Hepatocyte (in vitro differentiated cells): ENCODE measurements at regions not wholly inside any gene's neighbourhood (a gene's known extent, or its start where the extent isn't known, plus 50 kb on each side); places are given as distances from the start of the nearest gene placed in this dataset. TPM values are rescaled to one million over a fixed set of nuclear protein-coding genes. Genes with fewer than 3 reads are reported as not detected.

Experiments used
- DNase-seq: peaks from one replicate; pipeline ENCODE4 v3.0.0-alpha.2; 2016; ENCODE audit warnings: low spot score
- H2AFZ ChIP-seq: fragments of 200-600 bp; sonication (generic); 2 replicates; pipeline ENCODE4 v1.6.0; 2016; ENCODE audit warnings: antibody characterized with exemption, mild to moderate bottlenecking
- H3K27ac ChIP-seq: fragments of 200-600 bp; sonication (generic); 2 replicates; pipeline ENCODE4 v1.5.1; 2016; ENCODE audit warnings: mild to moderate bottlenecking
- H3K27me3 ChIP-seq: fragments of 200-600 bp; sonication (generic); 2 replicates; pipeline ENCODE4 v1.6.1; 2016
- H3K36me3 ChIP-seq: fragments of 200-600 bp; sonication (generic); replicated peaks from 2 replicates; pipeline ENCODE4 v1.5.1; 2016; ENCODE audit warnings: low read depth; ENCODE audit not compliant: insufficient read depth
- H3K4me1 ChIP-seq: fragments of 200-600 bp; sonication (generic); 2 replicates; pipeline ENCODE4 v1.5.1; 2016; ENCODE audit warnings: mild to moderate bottlenecking, moderate library complexity; ENCODE audit not compliant: insufficient read depth
- H3K4me2 ChIP-seq: fragments of 200-600 bp; sonication (generic); 2 replicates; pipeline ENCODE4 v1.6.0; 2016
- H3K4me3 ChIP-seq: fragments of 200-600 bp; sonication (generic); 2 replicates; pipeline ENCODE4 v1.5.1; 2016; ENCODE audit warnings: mild to moderate bottlenecking
- H3K79me2 ChIP-seq: fragments of 200-600 bp; sonication (generic); 2 replicates; pipeline ENCODE4 v1.6.0; 2017; ENCODE audit warnings: mild to moderate bottlenecking
- H3K9me2 ChIP-seq: fragments of 200-600 bp; sonication (generic); replicated peaks from 2 replicates; pipeline ENCODE4 v1.6.0; 2017; ENCODE audit warnings: mild to moderate bottlenecking; ENCODE audit not compliant: insufficient read depth
- H3K9me3 ChIP-seq: fragments of 200-600 bp; sonication (generic); 2 replicates; pipeline ENCODE4 v1.5.1; 2016; ENCODE audit warnings: low read depth, mild to moderate bottlenecking
- H4K20me1 ChIP-seq: fragments of 200-600 bp; sonication (generic); 2 replicates; pipeline ENCODE4 v1.6.0; 2016; ENCODE audit warnings: mild to moderate bottlenecking; ENCODE audit not compliant: insufficient read depth, poor library complexity, severe bottlenecking
- CTCF ChIP-seq: fragments of 200-600 bp; sonication (generic); IDR thresholded peaks from 2 replicates; pipeline ENCODE4 v1.5.1; 2016; ENCODE audit warnings: antibody characterized with exemption, mild to moderate bottlenecking; ENCODE audit not compliant: poor library complexity
- EZH2 ChIP-seq: fragments of 200-600 bp; sonication (generic); IDR thresholded peaks from 2 replicates; pipeline ENCODE4 v1.6.1; 2016; ENCODE audit warnings: antibody characterized with exemption, mild to moderate bottlenecking, borderline replicate concordance
- EZH2phosphoT487 ChIP-seq: fragments of 200-600 bp; sonication (generic); IDR thresholded peaks from one replicate; pipeline ENCODE4 v1.6.1; 2018; ENCODE audit warnings: antibody characterized with exemption, mild to moderate bottlenecking, low read depth, moderate library complexity; ENCODE audit not compliant: unreplicated experiment, severe bottlenecking
- WGBS: methylation state at CpG from one replicate; pipeline ENCODE4 v1.1.6; 2016; ENCODE audit warnings: low lambda C conversion rate; ENCODE audit errors: missing lambda C conversion rate; 5-methylcytosine and 5-hydroxymethylcytosine counted together
- small RNA-seq: library from RNA; depleted of rRNA; stranded (forward); fragments of <200 nt; gene quantifications from one replicate; pipeline ENCODE3, GENCODE V24; 2014

GRCh38 chr13:75915066-75915465, 278.9 kb downstream of the LMO7 start:
- no peak overlapping the region for H2AFZ ChIP-seq
- no peak overlapping the region for H3K27ac ChIP-seq
- H3K4me2 ChIP-seq: no peak overlapping the region
- no peaks in the 10 kb centered on the region for H3K4me1 ChIP-seq
- TF ChIP-seq EZH2 (no peak), EZH2phosphoT487 (no peak), CTCF (no peak)
- no peaks in the 10 kb centered on the region for H3K36me3 ChIP-seq
- no peaks in the 10 kb centered on the region for H4K20me1 ChIP-seq
- no peaks in the 10 kb centered on the region for H3K9me3 ChIP-seq
- DNase-seq: no peak
- no peak overlapping the region for H3K4me3 ChIP-seq
- no peaks in the 10 kb centered on the region for H3K79me2 ChIP-seq
- no peaks in the 10 kb centered on the region for H3K27me3 ChIP-seq
- no peaks in the 10 kb centered on the region for H3K9me2 ChIP-seq

DNA sequence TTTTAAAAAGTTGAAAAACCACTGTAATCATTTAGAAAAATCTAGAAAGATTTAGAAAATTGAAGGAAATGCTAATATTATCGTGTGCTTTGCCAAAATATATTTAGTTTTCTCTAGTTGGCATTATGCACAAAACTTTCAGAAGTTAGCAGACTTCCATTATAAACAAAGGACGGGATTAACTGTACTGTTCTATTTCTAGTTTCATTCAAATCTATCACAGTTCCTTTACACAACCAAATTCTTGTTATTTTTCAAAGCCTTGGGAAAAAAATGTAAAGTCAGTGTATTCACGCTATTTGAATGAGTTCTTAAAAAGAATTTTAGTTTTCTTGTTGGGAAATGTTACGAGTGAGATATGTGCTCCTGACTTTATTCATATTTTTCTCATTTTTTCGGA, 277.8 kb downstream of the LMO7 start:
- Histone ChIP-seq H3K4me1 (no peaks in the 10 kb centered on the region), H3K27me3 (no peaks in the 10 kb centered on the region), H3K4me2 (no peak overlapping the region), H3K27ac (no peak overlapping the region), H3K9me2 (no peaks in the 10 kb centered on the region), H3K36me3 (no peaks in the 10 kb centered on the region), H3K79me2 (no peaks in the 10 kb centered on the region), H3K9me3 (no peaks in the 10 kb centered on the region), H3K4me3 (no peak overlapping the region), H2AFZ (no peak overlapping the region), H4K20me1 (no peaks in the 10 kb centered on the region)
- WGBS: 71% methylated on average over 5 of the region's 5 CpGs
- DNase-seq: no peak
- TF ChIP-seq EZH2 (no peak), EZH2phosphoT487 (no peak)

DNA sequence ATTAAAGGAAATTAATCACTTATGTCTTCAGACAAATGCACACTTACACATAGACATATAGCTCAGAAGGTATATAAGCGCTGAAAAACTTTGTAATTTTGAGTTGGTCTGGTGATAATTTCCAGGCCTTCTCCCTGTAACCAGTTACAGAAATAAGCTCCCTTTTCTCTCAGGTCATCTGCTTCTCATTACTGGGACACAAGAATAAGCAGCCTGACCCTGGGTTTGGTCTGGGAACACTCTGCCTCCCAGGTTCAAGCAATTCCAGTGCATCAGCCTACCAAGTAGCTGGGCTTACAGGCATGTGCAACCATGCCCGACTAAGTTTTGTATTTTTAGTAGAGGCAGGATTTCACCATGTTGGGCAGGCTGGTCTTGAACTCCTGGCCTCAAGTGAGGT, 274.5 kb downstream of the LMO7 start:
- Histone ChIP-seq H3K9me3 (no peaks in the 10 kb centered on the region), H4K20me1 (no peaks in the 10 kb centered on the region), H2AFZ (no peak overlapping the region), H3K27me3 (no peaks in the 10 kb centered on the region), H3K36me3 (no peaks in the 10 kb centered on the region), H3K4me2 (no peak overlapping the region), H3K27ac (peak overlapping the region; percentile 41), H3K4me1 (peaks cover 17% of the 10 kb centered on the region), H3K9me2 (no peaks in the 10 kb centered on the region), H3K4me3 (no peak overlapping the region), H3K79me2 (no peaks in the 10 kb centered on the region)
- no peak for DNase-seq
- WGBS: 45% methylated on average over 2 of the region's 2 CpGs
- no peak for TF ChIP-seq CTCF
- TF ChIP-seq EZH2: no peak
- TF ChIP-seq EZH2phosphoT487: no peak

Small RNA genes lying in the stretch of these regions (small RNA-seq; reads per million reads assigned to genes)
- not detected for gene RN7SL571P
